Spinal cord (tissue), 9 donors: ENCODE measurements at regions not wholly inside any gene's neighbourhood (a gene's known extent, or its start where the extent isn't known, plus 50 kb on each side); places are given as distances from the start of the nearest gene placed in this dataset.

Experiments
- DNase-seq, 6 donors: peaks; one replicate each; pipeline versions ENCODE4 v3.0.0 to v3.0.0-alpha.2; 2013 to 2015; ENCODE audit warnings: low spot score in 6 of 6, low read depth in 4 of 6
- H3K27ac ChIP-seq: one replicate; pipeline ENCODE4 v1.5.1; 2013; ENCODE audit warnings: low read depth, low read length, control low read depth
- H3K27me3 ChIP-seq: one replicate; pipeline ENCODE4 v1.6.1; 2013; ENCODE audit warnings: low read length; ENCODE audit not compliant: control insufficient read depth, insufficient read depth
- H3K36me3 ChIP-seq: one replicate; pipeline ENCODE4 v1.6.1; 2013; ENCODE audit warnings: low read length; ENCODE audit not compliant: control insufficient read depth, insufficient read depth
- H3K4me1 ChIP-seq: one replicate; pipeline ENCODE4 v1.6.1; 2013; ENCODE audit warnings: low read length; ENCODE audit not compliant: control insufficient read depth, insufficient read depth
- H3K4me3 ChIP-seq: one replicate; pipeline ENCODE4 v1.5.1; 2013; ENCODE audit warnings: low read depth, low read length, control low read depth
- H3K9me3 ChIP-seq: one replicate; pipeline ENCODE4 v1.6.1; 2013; ENCODE audit warnings: low read length; ENCODE audit not compliant: control insufficient read depth, insufficient read depth
- WGBS: methylation state at CpG from one replicate; pipeline ENCODE4 v1.1.5; 2013; ENCODE audit warnings: missing lambda C conversion rate; ENCODE audit not compliant: insufficient coverage; 5-methylcytosine and 5-hydroxymethylcytosine counted together
- donor health status: healthy.

GRCh38 chr10:28220811-28221210, 82.1 kb downstream of the MPP7 start:
- no peak for DNase-seq
- Histone ChIP-seq H3K27ac (no peak overlapping the region), H3K36me3 (no peaks in the 10 kb centered on the region), H3K4me3 (no peak overlapping the region), H3K4me1 (no peaks in the 10 kb centered on the region), H3K27me3 (no peaks in the 10 kb centered on the region), H3K9me3 (no peaks in the 10 kb centered on the region)
- WGBS, result no CpG with 5 or more reads among the region's 5 CpGs

GRCh38 chr10:28219251-28219650, 83.6 kb downstream of the MPP7 start:
- Histone ChIP-seq H3K36me3 (no peaks in the 10 kb centered on the region), H3K4me1 (no peaks in the 10 kb centered on the region), H3K27me3 (no peaks in the 10 kb centered on the region), H3K27ac (no peak overlapping the region), H3K4me3 (no peak overlapping the region), H3K9me3 (no peaks in the 10 kb centered on the region)
- peak in 1 of 6 donors; percentile 36 for DNase-seq
- WGBS, result no CpG with 5 or more reads among the region's 3 CpGs

GRCh38 chr10:28217848-28218247, 85.0 kb downstream of the MPP7 start:
- H3K36me3 ChIP-seq, result no peaks in the 10 kb centered on the region
- no peak for DNase-seq
- no peak overlapping the region for H3K4me3 ChIP-seq
- no peaks in the 10 kb centered on the region for H3K4me1 ChIP-seq
- WGBS, result 82% methylated on average over 6 of the region's 7 CpGs
- no peaks in the 10 kb centered on the region for H3K27me3 ChIP-seq
- H3K27ac ChIP-seq, result no peak overlapping the region
- H3K9me3 ChIP-seq, result no peaks in the 10 kb centered on the region

GRCh38 chr10:28215930-28216329, 86.9 kb downstream of the MPP7 start:
- no peaks in the 10 kb centered on the region for H3K36me3 ChIP-seq
- H3K4me1 ChIP-seq, result no peaks in the 10 kb centered on the region
- DNase-seq, result no peak
- no peak overlapping the region for H3K4me3 ChIP-seq
- H3K9me3 ChIP-seq, result no peaks in the 10 kb centered on the region
- no peak overlapping the region for H3K27ac ChIP-seq
- WGBS, result 100% methylated on average over 1 of the region's 3 CpGs
- no peaks in the 10 kb centered on the region for H3K27me3 ChIP-seq

- Histone ChIP-seq H3K4me3 (no peak overlapping the region), H3K27me3 (no peaks in the 10 kb centered on the region), H3K36me3 (no peaks in the 10 kb centered on the region), H3K4me1 (no peaks in the 10 kb centered on the region), H3K27ac (no peak overlapping the region), H3K9me3 (no peaks in the 10 kb centered on the region)
- DNase-seq, result no peak
- 71% methylated on average over 2 of the region's 6 CpGs for WGBS
These were observed 88.6 kb downstream of the MPP7 start for GRCh38 chr10:28214219-28214618.

- Histone ChIP-seq H3K9me3 (no peaks in the 10 kb centered on the region), H3K27ac (no peak overlapping the region), H3K4me3 (no peak overlapping the region), H3K27me3 (no peaks in the 10 kb centered on the region), H3K4me1 (no peaks in the 10 kb centered on the region), H3K36me3 (no peaks in the 10 kb centered on the region)
- no peak for DNase-seq
- WGBS, result 88% methylated on average over 2 of the region's 5 CpGs
These were observed 91.1 kb downstream of the MPP7 start for GRCh38 chr10:28211759-28212158.

GRCh38 chr10:28207799-28208198, 95.1 kb downstream of the MPP7 start:
- H3K27me3 ChIP-seq, result no peaks in the 10 kb centered on the region
- DNase-seq, result no peak
- H3K36me3 ChIP-seq, result no peaks in the 10 kb centered on the region
- no peak overlapping the region for H3K4me3 ChIP-seq
- no peak overlapping the region for H3K27ac ChIP-seq
- no peaks in the 10 kb centered on the region for H3K9me3 ChIP-seq
- no peaks in the 10 kb centered on the region for H3K4me1 ChIP-seq
- no CpG with 5 or more reads among the region's 2 CpGs for WGBS

- H3K27ac ChIP-seq, result no peak overlapping the region
- peak in 1 of 6 donors; percentile 1 for DNase-seq
- WGBS, result 38% methylated on average over 2 of the region's 5 CpGs
These were observed 99.9 kb downstream of the MPP7 start for GRCh38 chr10:28202941-28203352.

GRCh38 chr10:28201410-28202400, 101.2 kb downstream of the MPP7 start:
- no peak overlapping the region for H3K27ac ChIP-seq
- no peaks in the 10 kb centered on the region for H3K27me3 ChIP-seq
- H3K4me3 ChIP-seq, result no peak overlapping the region
- DNase-seq, result peak in 1 of 6 donors; percentile 28
- no peaks in the 10 kb centered on the region for H3K9me3 ChIP-seq
- H3K36me3 ChIP-seq, result no peaks in the 10 kb centered on the region
- H3K4me1 ChIP-seq, result no peaks in the 10 kb centered on the region
- WGBS, result 74% methylated on average over 3 of the region's 9 CpGs

More at GRCh38 chr10:28202941-28203352, 99.9 kb downstream of the MPP7 start:
- no peaks in the 10 kb centered on the region for H3K27me3 ChIP-seq
- H3K9me3 ChIP-seq, result no peaks in the 10 kb centered on the region
- H3K4me3 ChIP-seq, result no peak overlapping the region
- H3K4me1 ChIP-seq, result no peaks in the 10 kb centered on the region
- no peaks in the 10 kb centered on the region for H3K36me3 ChIP-seq

GRCh38 chr10:28200775-28201174, 102.1 kb downstream of the MPP7 start:
- H3K36me3 ChIP-seq, result no peaks in the 10 kb centered on the region
- H3K27ac ChIP-seq, result no peak overlapping the region
- no CpG with 5 or more reads among the region's 1 CpG for WGBS
- no peaks in the 10 kb centered on the region for H3K4me1 ChIP-seq
- no peak overlapping the region for H3K4me3 ChIP-seq
- no peaks in the 10 kb centered on the region for H3K27me3 ChIP-seq
- DNase-seq, result no peak
- H3K9me3 ChIP-seq, result no peaks in the 10 kb centered on the region
